ENCODE measurements at regions not wholly inside any gene's neighbourhood (a gene's known extent, or its start where the extent isn't known, plus 50 kb on each side); places are given as distances from the start of the nearest gene placed in this dataset.

GRCh38 chr6:1153696-1154245 lies 158.1 kb upstream of the FOXQ1 start:
- TF ChIP-seq EZH2 (IDR thresholded peaks at IDR 0.05; ENCODE audit: low read length, missing control alignments), result no peak
- TF ChIP-seq CTCF (conservative IDR thresholded peaks at IDR 0.05 in 1 of 2, IDR thresholded peaks at IDR 0.05 in 1 of 2; ENCODE audit: low read depth in 1 of 2, low read length in 2 of 2), result no peak
